Ishikawa (cell line): ENCODE measurements at regions not wholly inside any gene's neighbourhood (a gene's known extent, or its start where the extent isn't known, plus 50 kb on each side); places are given as distances from the start of the nearest gene placed in this dataset.

Experiments
- CEBPB ChIP-seq: IDR thresholded peaks from 2 replicates; pipeline ENCODE4 v1.6.1; 2012
- CREB1 ChIP-seq: IDR thresholded peaks from 2 replicates; pipeline ENCODE4 v1.6.1; 2012; ENCODE audit warnings: low read depth
- EP300 ChIP-seq: IDR thresholded peaks from 2 replicates; pipeline ENCODE4 v1.6.1; 2012; ENCODE audit warnings: borderline replicate concordance
- FOXM1 ChIP-seq: IDR thresholded peaks from 2 replicates; pipeline ENCODE4 v1.6.1; 2012; ENCODE audit warnings: low read depth, borderline replicate concordance
- NFIC ChIP-seq: IDR thresholded peaks from 2 replicates; pipeline ENCODE4 v1.6.1; 2012
- RAD21 ChIP-seq: IDR thresholded peaks from 2 replicates; pipeline ENCODE4 v1.6.1; 2012; ENCODE audit warnings: low read depth
- TAF1 ChIP-seq: IDR thresholded peaks from 2 replicates; pipeline ENCODE4 v1.6.1; 2012; ENCODE audit warnings: low read depth, mild to moderate bottlenecking
- TEAD4 ChIP-seq: IDR thresholded peaks from 2 replicates; pipeline ENCODE4 v1.6.1; 2012
- YY1 ChIP-seq: IDR thresholded peaks from 2 replicates; pipeline ENCODE4 v1.6.1; 2012; ENCODE audit warnings: low read depth
- ZBTB7A ChIP-seq: IDR thresholded peaks from 2 replicates; pipeline ENCODE4 v1.6.1; 2012; ENCODE audit warnings: low read depth
- TF ChIP-seq, protein P1 (sequence below): IDR thresholded peaks from 2 replicates; pipeline ENCODE4 v1.6.1; 2012

- TF ChIP-seq ZBTB7A (no peak), RAD21 (no peak), NFIC (no peak), TAF1 (no peak), CREB1 (no peak), TEAD4 (no peak), EP300 (no peak), YY1 (no peak), CEBPB (no peak), FOXM1 (no peak)
- TF ChIP-seq, protein P1, sequence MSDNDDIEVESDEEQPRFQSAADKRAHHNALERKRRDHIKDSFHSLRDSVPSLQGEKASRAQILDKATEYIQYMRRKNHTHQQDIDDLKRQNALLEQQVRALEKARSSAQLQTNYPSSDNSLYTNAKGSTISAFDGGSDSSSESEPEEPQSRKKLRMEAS, result no peak
Observed at GRCh38 chr10:83673316-83673715, 466.0 kb upstream of the GHITM start.
